ENCODE measurements at regions not wholly inside any gene's neighbourhood (a gene's known extent, or its start where the extent isn't known, plus 50 kb on each side); places are given as distances from the start of the nearest gene placed in this dataset.

DNA sequence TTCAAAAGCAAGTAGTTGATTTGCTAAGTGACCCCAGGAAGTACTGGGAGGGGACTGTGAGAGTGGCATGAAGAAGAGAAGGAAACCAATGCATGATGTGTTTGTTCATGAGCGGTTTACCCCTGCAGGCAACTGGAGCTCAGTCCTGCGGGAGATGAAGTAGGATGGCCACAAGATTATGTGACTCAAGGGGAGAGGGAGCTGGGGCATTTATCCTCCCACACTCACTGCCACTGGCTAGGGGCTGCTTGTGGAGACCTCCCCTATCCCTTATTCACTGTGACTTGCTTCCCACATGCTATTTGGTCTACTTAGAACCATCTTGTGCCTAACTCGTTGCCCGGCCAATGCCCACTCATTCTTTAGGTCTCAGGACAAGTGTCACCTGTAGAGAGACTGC lies 60.6 kb upstream of the TRIO start:
- TF ChIP-seq, protein P1, sequence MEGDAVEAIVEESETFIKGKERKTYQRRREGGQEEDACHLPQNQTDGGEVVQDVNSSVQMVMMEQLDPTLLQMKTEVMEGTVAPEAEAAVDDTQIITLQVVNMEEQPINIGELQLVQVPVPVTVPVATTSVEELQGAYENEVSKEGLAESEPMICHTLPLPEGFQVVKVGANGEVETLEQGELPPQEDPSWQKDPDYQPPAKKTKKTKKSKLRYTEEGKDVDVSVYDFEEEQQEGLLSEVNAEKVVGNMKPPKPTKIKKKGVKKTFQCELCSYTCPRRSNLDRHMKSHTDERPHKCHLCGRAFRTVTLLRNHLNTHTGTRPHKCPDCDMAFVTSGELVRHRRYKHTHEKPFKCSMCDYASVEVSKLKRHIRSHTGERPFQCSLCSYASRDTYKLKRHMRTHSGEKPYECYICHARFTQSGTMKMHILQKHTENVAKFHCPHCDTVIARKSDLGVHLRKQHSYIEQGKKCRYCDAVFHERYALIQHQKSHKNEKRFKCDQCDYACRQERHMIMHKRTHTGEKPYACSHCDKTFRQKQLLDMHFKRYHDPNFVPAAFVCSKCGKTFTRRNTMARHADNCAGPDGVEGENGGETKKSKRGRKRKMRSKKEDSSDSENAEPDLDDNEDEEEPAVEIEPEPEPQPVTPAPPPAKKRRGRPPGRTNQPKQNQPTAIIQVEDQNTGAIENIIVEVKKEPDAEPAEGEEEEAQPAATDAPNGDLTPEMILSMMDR (IDR thresholded peaks at IDR 0.05): no peak
- TF ChIP-seq POLR2A (IDR thresholded peaks at IDR 0.05) (no peak), POLR2AphosphoS5 (IDR thresholded peaks at IDR 0.05) (no peak), EP300 (IDR thresholded peaks at IDR 0.05) (no peak)
